ENCODE measurements at regions not wholly inside any gene's neighbourhood (a gene's known extent, or its start where the extent isn't known, plus 50 kb on each side); places are given as distances from the start of the nearest gene placed in this dataset.
"Not testable (repeated sequence)": the region's sequence is repeated elsewhere in the genome, so short reads cannot be mapped to it uniquely, and the experiment has no call there.

- H3K27me3 ChIP-seq (ENCODE audit: insufficient read depth in 3 of 3, low read length in 2 of 3), result no peaks in the 10 kb centered on the region
- intact Hi-C loops (cut with DNase I), result no loop called here
- H3K4me3 ChIP-seq, result no peak overlapping the region
- no peaks in the 10 kb centered on the region for H3K4me1 ChIP-seq
- no peak for ATAC-seq
- H3K9me3 ChIP-seq, result no peaks in the 10 kb centered on the region
- no peaks in the 10 kb centered on the region for H3K36me3 ChIP-seq (ENCODE audit: insufficient read depth in 1 of 2, low read depth in 1 of 2)
- no peak for DNase-seq
- no peak for TF ChIP-seq CTCF (IDR thresholded peaks at IDR 0.05)
- WGBS, 3 donors, result 47 to 95% (median 67%) methylated on average over 2 of the region's 2 CpGs
- H3K27ac ChIP-seq, result no peak overlapping the region
These were observed 491.7 kb downstream of the RAPGEF2 start for GRCh38 chr4:159594576-159594975.

- intact Hi-C loops (cut with DNase I); H3K27ac ChIP-seq; ATAC-seq; DNase-seq; H3K36me3 ChIP-seq (ENCODE audit: insufficient read depth in 1 of 2, low read depth in 1 of 2); H3K4me3 ChIP-seq; H3K4me1 ChIP-seq; H3K27me3 ChIP-seq (ENCODE audit: insufficient read depth in 3 of 3, low read length in 2 of 3); H3K9me3 ChIP-seq: not testable (repeated sequence)
- WGBS, 3 donors, result 65 to 87% (median 86%) methylated on average over 4 of the region's 4 CpGs
These were observed 492.2 kb downstream of the RAPGEF2 start for GRCh38 chr4:159595101-159595500.

- no peak for TF ChIP-seq CTCF (IDR thresholded peaks at IDR 0.05)
- DNase-seq, result no peak
- Histone ChIP-seq H3K9me3 (no peaks in the 10 kb centered on the region), H3K4me3 (no peak overlapping the region), H3K27ac (no peak overlapping the region), H3K36me3 (ENCODE audit: insufficient read depth in 1 of 2, low read depth in 1 of 2) (no peaks in the 10 kb centered on the region), H3K4me1 (no peaks in the 10 kb centered on the region), H3K27me3 (ENCODE audit: insufficient read depth in 3 of 3, low read length in 2 of 3) (no peaks in the 10 kb centered on the region)
- intact Hi-C loops (cut with DNase I), result no loop called here
- ATAC-seq, result no peak
- WGBS, 3 donors, result 89 to 90% (median 89%) methylated on average over 2 of the region's 2 CpGs
These were observed 495.7 kb downstream of the RAPGEF2 start for GRCh38 chr4:159598602-159599001.

- intact Hi-C loops (cut with DNase I), result no loop called here
- no peak for TF ChIP-seq CTCF (IDR thresholded peaks at IDR 0.05)
- Histone ChIP-seq H3K27me3 (ENCODE audit: insufficient read depth in 3 of 3, low read length in 2 of 3) (no peaks in the 10 kb centered on the region), H3K9me3 (no peaks in the 10 kb centered on the region), H3K27ac (no peak overlapping the region), H3K4me3 (no peak overlapping the region), H3K4me1 (no peaks in the 10 kb centered on the region), H3K36me3 (ENCODE audit: insufficient read depth in 1 of 2, low read depth in 1 of 2) (no peaks in the 10 kb centered on the region)
- WGBS, 3 donors, result 42 to 54% (median 52%) methylated on average over 2 of the region's 2 CpGs
- DNase-seq (no peak), ATAC-seq (no peak)
These were observed 497.2 kb downstream of the RAPGEF2 start for GRCh38 chr4:159600061-159600460.

- TF ChIP-seq CTCF (IDR thresholded peaks at IDR 0.05), result no peak
- Histone ChIP-seq H3K36me3 (ENCODE audit: insufficient read depth in 1 of 2, low read depth in 1 of 2) (no peaks in the 10 kb centered on the region), H3K4me3 (no peak overlapping the region), H3K27me3 (ENCODE audit: insufficient read depth in 3 of 3, low read length in 2 of 3) (no peaks in the 10 kb centered on the region), H3K27ac (no peak overlapping the region), H3K9me3 (no peaks in the 10 kb centered on the region), H3K4me1 (no peaks in the 10 kb centered on the region)
- 45 to 79% (median 73%) methylated on average over 3 of the region's 3 CpGs for WGBS, 3 donors
- ATAC-seq (no peak), DNase-seq (no peak)
- intact Hi-C loops (cut with DNase I), result no loop called here
These were observed 501.9 kb downstream of the RAPGEF2 start for GRCh38 chr4:159604781-159605180.
